ENCODE measurements at regions not wholly inside any gene's neighbourhood (a gene's known extent, or its start where the extent isn't known, plus 50 kb on each side); places are given as distances from the start of the nearest gene placed in this dataset.
"Not testable (repeated sequence)": the region's sequence is repeated elsewhere in the genome, so short reads cannot be mapped to it uniquely, and the experiment has no call there.

DNA sequence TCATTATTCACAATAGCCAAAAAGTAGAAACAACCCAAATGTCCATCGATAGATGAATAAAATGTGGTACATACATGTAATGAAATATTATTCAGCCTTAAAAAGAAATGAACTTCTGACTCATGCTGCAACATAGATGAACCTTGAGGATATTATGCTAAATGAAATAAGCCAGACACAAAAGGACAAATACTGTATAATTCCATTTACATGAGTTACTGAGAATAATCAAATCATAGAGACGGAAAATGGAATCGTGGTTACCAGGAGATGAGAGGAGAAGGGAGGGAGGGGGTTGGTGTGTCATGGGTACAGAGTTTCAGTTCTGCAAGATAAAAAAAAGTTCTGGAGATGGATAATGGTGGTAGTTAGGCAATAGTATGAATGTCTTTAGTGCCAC, 184.1 kb downstream of the PSMG1 start:
- 77 to 94% methylated on average over 3 of the region's 3 CpGs for WGBS, 2 donors
- intact Hi-C loops (cut with DNase I) = loop anchor here (5.0 to 10.0 kb wide), 2 partner anchors 128 to 1056 kb away; no protein-coding TSS in a partner anchor
- Histone ChIP-seq H3K4me1 (peaks cover 0 to 10% (median 4%) of the 10 kb centered on the region in 4 donors), H3K4me3 (no peak overlapping the region), H3K36me3 (no peaks in the 10 kb centered on the region), H3K9me3 (no peaks in the 10 kb centered on the region), H3K27me3 (no peaks in the 10 kb centered on the region), H3K27ac (no peak overlapping the region)
- no peak for DNase-seq
- TF ChIP-seq POLR2AphosphoS5 (IDR thresholded peaks at IDR 0.05) = no peak
- TF ChIP-seq, protein P1, sequence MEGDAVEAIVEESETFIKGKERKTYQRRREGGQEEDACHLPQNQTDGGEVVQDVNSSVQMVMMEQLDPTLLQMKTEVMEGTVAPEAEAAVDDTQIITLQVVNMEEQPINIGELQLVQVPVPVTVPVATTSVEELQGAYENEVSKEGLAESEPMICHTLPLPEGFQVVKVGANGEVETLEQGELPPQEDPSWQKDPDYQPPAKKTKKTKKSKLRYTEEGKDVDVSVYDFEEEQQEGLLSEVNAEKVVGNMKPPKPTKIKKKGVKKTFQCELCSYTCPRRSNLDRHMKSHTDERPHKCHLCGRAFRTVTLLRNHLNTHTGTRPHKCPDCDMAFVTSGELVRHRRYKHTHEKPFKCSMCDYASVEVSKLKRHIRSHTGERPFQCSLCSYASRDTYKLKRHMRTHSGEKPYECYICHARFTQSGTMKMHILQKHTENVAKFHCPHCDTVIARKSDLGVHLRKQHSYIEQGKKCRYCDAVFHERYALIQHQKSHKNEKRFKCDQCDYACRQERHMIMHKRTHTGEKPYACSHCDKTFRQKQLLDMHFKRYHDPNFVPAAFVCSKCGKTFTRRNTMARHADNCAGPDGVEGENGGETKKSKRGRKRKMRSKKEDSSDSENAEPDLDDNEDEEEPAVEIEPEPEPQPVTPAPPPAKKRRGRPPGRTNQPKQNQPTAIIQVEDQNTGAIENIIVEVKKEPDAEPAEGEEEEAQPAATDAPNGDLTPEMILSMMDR (IDR thresholded peaks at IDR 0.05) = no peak
- TF ChIP-seq POLR2A (IDR thresholded peaks at IDR 0.05) = no peak
- TF ChIP-seq EP300 (IDR thresholded peaks at IDR 0.05) = no peak

DNA sequence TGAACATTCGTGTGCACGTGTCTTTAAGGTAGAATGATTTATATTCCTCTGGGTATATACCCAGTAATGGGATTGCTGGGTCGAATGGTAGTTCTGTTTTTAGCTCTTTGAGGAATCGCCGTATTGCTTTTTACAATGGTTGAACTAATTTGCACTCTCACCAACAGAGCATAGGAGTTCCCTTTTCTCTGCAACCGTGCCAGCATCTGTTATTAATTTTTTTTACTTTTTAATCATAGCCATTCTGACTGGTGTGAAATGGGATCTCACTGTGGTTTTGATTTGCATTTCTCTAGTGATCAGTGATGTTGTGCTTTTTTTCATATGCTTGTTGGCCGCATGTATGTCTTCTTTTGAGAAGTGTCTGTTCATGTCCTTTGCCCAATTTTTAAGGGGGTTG, 185.0 kb downstream of the PSMG1 start:
- peaks cover 0 to 12% (median 10%) of the 10 kb centered on the region in 4 donors for H3K4me1 ChIP-seq
- 66 to 91% methylated on average over 7 of the region's 7 CpGs for WGBS, 2 donors
- not testable (repeated sequence) for DNase-seq, H3K27me3 ChIP-seq, H3K36me3 ChIP-seq, H3K27ac ChIP-seq, H3K9me3 ChIP-seq, H3K4me3 ChIP-seq
- intact Hi-C loops (cut with DNase I) = loop anchor here (5.0 to 10.0 kb wide), 2 partner anchors 129 to 1057 kb away; no protein-coding TSS in a partner anchor

DNA sequence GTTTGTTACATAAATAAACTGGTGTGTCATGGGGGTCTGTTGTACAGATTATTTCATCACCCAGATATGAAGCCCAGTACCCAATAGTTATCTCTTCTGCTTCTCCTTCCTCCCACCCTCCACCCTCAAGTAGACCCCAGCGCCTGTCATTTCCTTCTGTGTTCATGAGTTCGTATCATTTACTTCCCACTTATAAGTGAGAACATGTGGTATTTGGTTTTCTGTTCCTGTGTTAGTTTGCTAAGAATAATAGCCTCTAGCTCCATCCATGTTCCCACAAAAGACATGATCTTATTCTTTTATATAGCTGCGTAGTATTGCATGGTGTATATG, 185.4 kb downstream of the PSMG1 start:
- not testable (repeated sequence) for H3K27ac ChIP-seq, H3K27me3 ChIP-seq, H3K9me3 ChIP-seq, H3K4me3 ChIP-seq, DNase-seq, H3K36me3 ChIP-seq
- H3K4me1 ChIP-seq = peaks cover 0 to 17% (median 15%) of the 10 kb centered on the region in 4 donors
- 54 to 87% methylated on average over 3 of the region's 3 CpGs for WGBS, 2 donors
- intact Hi-C loops (cut with DNase I) = loop anchor here (5.0 to 10.0 kb wide), 2 partner anchors 129 to 1057 kb away; no protein-coding TSS in a partner anchor

DNA sequence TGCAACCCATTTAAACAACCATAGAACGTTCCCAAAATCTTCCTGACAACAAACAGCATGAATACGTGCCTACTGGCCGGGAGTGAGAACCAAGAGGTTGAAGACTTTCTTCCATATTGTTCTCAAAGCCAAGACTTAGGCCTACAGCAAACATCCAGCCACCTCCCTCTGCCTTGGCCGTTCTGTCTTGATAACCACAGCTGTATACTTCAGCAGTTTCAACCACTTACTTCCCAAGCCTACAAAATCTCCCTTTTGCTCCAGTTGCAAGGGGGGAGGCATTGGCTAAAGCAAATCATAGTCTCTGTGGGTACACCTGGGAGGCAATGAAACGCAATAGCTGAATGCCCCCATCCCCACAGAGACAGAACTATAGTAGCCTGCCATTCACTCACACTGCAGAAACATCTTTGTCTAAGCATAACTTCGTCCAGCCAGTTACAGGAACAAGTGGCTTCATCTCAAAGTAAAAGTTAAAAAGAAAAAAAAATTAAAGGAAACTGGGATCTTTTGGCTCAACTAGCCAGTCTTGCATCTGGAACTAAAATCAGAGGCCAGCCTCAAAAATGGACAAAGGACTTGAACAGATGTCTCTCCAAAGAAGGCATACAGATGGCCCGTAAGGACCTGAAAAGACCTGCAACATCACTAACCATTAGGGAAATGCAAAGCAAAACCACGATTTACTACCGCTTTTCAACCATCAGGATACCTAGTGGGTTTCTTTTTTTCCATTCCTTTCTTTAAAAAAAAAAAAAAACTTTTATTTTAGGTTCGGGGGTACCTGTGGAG, 186.0 kb downstream of the PSMG1 start:
- H3K4me1 ChIP-seq = peaks cover 0 to 22% (median 20%) of the 10 kb centered on the region in 4 donors
- H3K9me3 ChIP-seq = no peaks in the 10 kb centered on the region
- H3K4me3 ChIP-seq = no peak overlapping the region
- intact Hi-C loops (cut with DNase I) = loop anchor here (5.0 to 10.0 kb wide), 2 partner anchors 130 to 1058 kb away; no protein-coding TSS in a partner anchor
- 65 to 87% methylated on average over 10 of the region's 10 CpGs for WGBS, 2 donors
- H3K36me3 ChIP-seq = no peaks in the 10 kb centered on the region
- TF ChIP-seq POLR2A (IDR thresholded peaks at IDR 0.05) = no peak
- TF ChIP-seq POLR2AphosphoS5 (IDR thresholded peaks at IDR 0.05) = no peak
- H3K27me3 ChIP-seq = no peaks in the 10 kb centered on the region
- no peak overlapping the region for H3K27ac ChIP-seq
- no peak for DNase-seq

DNA sequence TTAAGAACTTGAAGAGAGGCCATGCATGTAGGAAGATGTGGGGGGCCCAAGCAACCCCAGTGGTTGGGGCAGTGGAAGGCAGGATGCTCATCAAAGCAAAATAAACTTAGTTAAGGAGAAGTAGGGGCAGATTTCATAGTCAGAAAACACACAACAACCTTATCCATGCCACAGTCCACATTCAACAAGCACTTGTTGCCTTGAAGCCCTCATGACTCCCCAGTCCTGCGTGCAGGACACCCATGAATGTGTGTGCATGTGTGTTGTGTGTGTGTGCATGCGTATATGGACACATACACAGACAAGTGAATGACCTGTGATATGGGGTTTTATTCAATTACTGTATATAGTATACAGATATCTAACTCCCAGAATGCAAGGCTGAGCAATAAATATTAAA, 186.9 kb downstream of the PSMG1 start:
- H3K4me3 ChIP-seq = no peak overlapping the region
- WGBS, 2 donors = 92 to 96% methylated on average over 2 of the region's 2 CpGs
- TF ChIP-seq EP300 (IDR thresholded peaks at IDR 0.05) (no peak), POLR2A (IDR thresholded peaks at IDR 0.05) (no peak), POLR2AphosphoS5 (IDR thresholded peaks at IDR 0.05) (no peak)
- TF ChIP-seq, protein P1 (IDR thresholded peaks at IDR 0.05) = no peak
- no peaks in the 10 kb centered on the region for H3K36me3 ChIP-seq
- DNase-seq = no peak
- H3K9me3 ChIP-seq = no peaks in the 10 kb centered on the region
- intact Hi-C loops (cut with DNase I) = loop anchor here (5.0 to 10.0 kb wide), 2 partner anchors 131 to 1058 kb away; no protein-coding TSS in a partner anchor
- no peaks in the 10 kb centered on the region for H3K27me3 ChIP-seq
- H3K4me1 ChIP-seq = peaks cover 0 to 31% (median 27%) of the 10 kb centered on the region in 4 donors
- H3K27ac ChIP-seq = no peak overlapping the region

DNA sequence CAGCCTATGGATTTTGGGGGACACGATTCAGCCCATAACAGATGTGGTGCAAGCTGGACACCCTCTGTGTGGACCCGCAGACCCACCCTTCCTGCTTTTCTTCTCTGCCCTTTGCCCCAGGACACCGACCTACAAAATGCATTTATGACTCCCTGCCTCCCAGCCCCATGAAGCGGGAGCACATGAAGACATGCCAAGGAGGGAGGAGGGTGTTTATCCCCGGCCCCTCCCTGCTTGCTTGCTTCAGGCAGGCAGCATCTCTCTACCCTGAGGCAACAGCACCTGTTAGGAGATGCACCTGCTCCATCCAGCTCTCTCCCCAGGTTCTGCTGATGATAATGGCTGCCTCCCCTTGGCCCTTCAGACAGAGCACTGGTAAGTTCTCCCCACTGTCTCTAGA, 187.5 kb downstream of the PSMG1 start:
- no peaks in the 10 kb centered on the region for H3K9me3 ChIP-seq
- H3K4me3 ChIP-seq = no peak overlapping the region
- H3K27me3 ChIP-seq = no peaks in the 10 kb centered on the region
- 23 to 61% methylated on average over 5 of the region's 5 CpGs for WGBS, 2 donors
- TF ChIP-seq POLR2AphosphoS5 (IDR thresholded peaks at IDR 0.05) (no peak), EP300 (IDR thresholded peaks at IDR 0.05) (no peak), POLR2A (IDR thresholded peaks at IDR 0.05) (no peak)
- TF ChIP-seq, protein P1 (IDR thresholded peaks at IDR 0.05) = no peak
- intact Hi-C loops (cut with DNase I) = loop anchor here (5.0 to 10.0 kb wide), 2 partner anchors 132 to 1059 kb away; no protein-coding TSS in a partner anchor
- no peak for DNase-seq
- no peak overlapping the region for H3K27ac ChIP-seq
- peaks cover 0 to 37% (median 34%) of the 10 kb centered on the region in 4 donors for H3K4me1 ChIP-seq
- H3K36me3 ChIP-seq = no peaks in the 10 kb centered on the region

Measured in sigmoid colon (tissue), 6 donors.